HL-60 (cell line): ENCODE measurements at regions not wholly inside any gene's neighbourhood (a gene's known extent, or its start where the extent isn't known, plus 50 kb on each side); places are given as distances from the start of the nearest gene placed in this dataset.

Experiments
- CTCF ChIP-seq: IDR thresholded peaks from one replicate; pipeline ENCODE4 v1.5.1; 2011; ENCODE audit warnings: low read length, control low read depth, inconsistent platforms; ENCODE audit not compliant: insufficient read depth
- GABPA ChIP-seq: IDR thresholded peaks from 2 replicates; pipeline ENCODE4 v1.6.1; 2012; ENCODE audit warnings: low read depth
- POLR2AphosphoS5 ChIP-seq: IDR thresholded peaks from 2 replicates; pipeline ENCODE4 v1.6.1; 2012; ENCODE audit warnings: low read depth
- REST ChIP-seq: IDR thresholded peaks from 2 replicates; pipeline ENCODE4 v1.6.1; 2012; ENCODE audit warnings: low read depth; ENCODE audit not compliant: insufficient replicate concordance
- SPI1 ChIP-seq: IDR thresholded peaks from 2 replicates; pipeline ENCODE4 v1.6.1; 2012; ENCODE audit warnings: low read depth, mild to moderate bottlenecking, borderline replicate concordance

GRCh38 chrX:2577844-2578466, 77.2 kb upstream of the DHRSX start:
- TF ChIP-seq CTCF (no peak), SPI1 (no peak), REST (no peak), GABPA (no peak), POLR2AphosphoS5 (no peak)
